B cell (primary cell): ENCODE measurements at regions not wholly inside any gene's neighbourhood (a gene's known extent, or its start where the extent isn't known, plus 50 kb on each side); places are given as distances from the start of the nearest gene placed in this dataset.

Experiments used
- ATAC-seq: fragments of 200-7000 bp; cut with Tn5 transposase; one replicate; pipeline ENCODE4 v1.10.0; 2021; ENCODE audit warnings: low read depth, mild to moderate bottlenecking, moderate number of reproducible peaks, moderate library complexity
- CTCF ChIA-PET: fragments of 350-600 bp; sonication (Branson Sonifier 250); formaldehyde crosslinking; loops from one replicate; lab custom pipeline; 2021; ENCODE audit warnings: antibody characterized with exemption, inconsistent platforms; lab: Charles Lee
- POLR2A ChIA-PET: fragments of 350-600 bp; sonication (Branson Sonifier 250); formaldehyde crosslinking; loops from one replicate; lab custom pipeline; 2021; ENCODE audit warnings: antibody characterized with exemption; lab: Charles Lee
- DNase-seq: peaks from one replicate; pipeline ENCODE4 v3.0.0; 2013
- H2AFZ ChIP-seq: 2 replicates; pipeline ENCODE4 v1.6.1; 2012; ENCODE audit warnings: mild to moderate bottlenecking, low read depth, low read length; ENCODE audit not compliant: insufficient read depth, poor library complexity, severe bottlenecking
- H3K27ac ChIP-seq, 2 donors: 1 replicate in 1 of 2; 2 replicates in 1 of 2; pipeline ENCODE4 v1.5.1; 2012 to 2013; ENCODE audit warnings: low read length in 2 of 2, mild to moderate bottlenecking in 2 of 2, moderate library complexity in 1 of 2
- H3K27me3 ChIP-seq, 4 experiments: fragments of 200-600 bp in 1 of 4; sonication (generic) in 1 of 4; replicated peaks in 1 of 4; 1 replicate in 2 of 4; 2 replicates in 2 of 4; pipeline versions ENCODE4 v1.6.1 to v1.7.0; 2013 to 2016; ENCODE audit warnings: low read length in 3 of 4, mild to moderate bottlenecking in 2 of 4, mixed read lengths in 1 of 4, moderate library complexity in 1 of 4; ENCODE audit not compliant: insufficient read depth in 4 of 4, control insufficient read depth in 3 of 4; ENCODE audit errors: control extremely low read depth in 1 of 4
- H3K36me3 ChIP-seq, 2 experiments: replicated peaks in 1 of 2; 1 replicate in 1 of 2; 2 replicates in 1 of 2; pipeline versions ENCODE4 v1.6.1 to v1.7.1; 2013; ENCODE audit warnings: low read length in 1 of 2; ENCODE audit not compliant: insufficient read depth in 2 of 2, control insufficient read depth in 1 of 2; ENCODE audit errors: control extremely low read depth in 1 of 2, extremely low read depth in 1 of 2
- H3K4me1 ChIP-seq, 2 donors: fragments of 200-600 bp in 1 of 2; sonication (generic) in 1 of 2; 1 replicate in 1 of 2; 2 replicates in 1 of 2; pipeline versions ENCODE4 v1.5.1 to v1.6.1; 2013 to 2017; ENCODE audit warnings: low read length in 2 of 2; ENCODE audit not compliant: control insufficient read depth in 2 of 2, insufficient read depth in 2 of 2
- H3K4me2 ChIP-seq: replicated peaks from 2 replicates; pipeline ENCODE3; 2012; ENCODE audit warnings: mild to moderate bottlenecking, low read depth, low read length; ENCODE audit not compliant: poor library complexity, severe bottlenecking
- H3K4me3 ChIP-seq, 5 experiments: fragments of 200-600 bp in 1 of 5; sonication (generic) in 1 of 5; 1 replicate in 3 of 5; 2 replicates in 2 of 5; pipeline versions ENCODE4 v1.5.1 to v1.7.0; 2011 to 2016; ENCODE audit warnings: low read length in 4 of 5, mild to moderate bottlenecking in 4 of 5, low read depth in 2 of 5, control low read depth in 1 of 5, moderate library complexity in 1 of 5; ENCODE audit not compliant: insufficient read depth in 1 of 5; ENCODE audit errors: control extremely low read depth in 1 of 5, extremely low read depth in 1 of 5
- H3K79me2 ChIP-seq: fragments of 200-600 bp; sonication (generic); one replicate; pipeline ENCODE4 v1.6.0; 2016; ENCODE audit warnings: low read length; ENCODE audit not compliant: control insufficient read depth, insufficient read depth
- H3K9ac ChIP-seq: fragments of 200-600 bp; sonication (generic); 2 replicates; pipeline ENCODE4 v1.6.1; 2017; ENCODE audit warnings: mild to moderate bottlenecking, low read length, moderate library complexity
- H3K9me3 ChIP-seq, 3 donors: one replicate each; pipeline versions ENCODE4 v1.6.1 to v1.7.1; 2013; ENCODE audit warnings: low read length in 2 of 3; ENCODE audit not compliant: control insufficient read depth in 2 of 3, insufficient read depth in 1 of 3; ENCODE audit errors: control extremely low read depth in 1 of 3
- H4K20me1 ChIP-seq: 2 replicates; pipeline ENCODE4 v1.6.0; 2012; ENCODE audit warnings: mild to moderate bottlenecking, low read length; ENCODE audit not compliant: insufficient read depth, control insufficient read depth, poor library complexity, severe bottlenecking
- H3K27ac Mint-ChIP-seq: one replicate; pipeline ENCODE4 v1.8.0; 2021; ENCODE audit warnings: mixed read lengths
- H3K27me3 Mint-ChIP-seq: one replicate; pipeline ENCODE4 v1.8.0; 2021; ENCODE audit warnings: mixed read lengths
- H3K4me1 Mint-ChIP-seq: one replicate; pipeline ENCODE4 v1.8.0; 2021; ENCODE audit warnings: mixed read lengths
- H3K4me3 Mint-ChIP-seq: one replicate; pipeline ENCODE4 v1.8.0; 2021; ENCODE audit warnings: mixed read lengths
- H3K9me3 Mint-ChIP-seq: one replicate; pipeline ENCODE4 v1.8.0; 2022; ENCODE audit warnings: mixed read lengths; ENCODE audit not compliant: insufficient read depth
- CTCF ChIP-seq: fragments of 200-600 bp; IDR thresholded peaks from one replicate; pipeline ENCODE4 v1.8.0; 2022; ENCODE audit warnings: antibody characterized with exemption, mild to moderate bottlenecking
- EZH2 ChIP-seq: IDR thresholded peaks from 2 replicates; pipeline ENCODE4 v1.6.1; 2012; ENCODE audit warnings: borderline replicate concordance, low read depth, mild to moderate bottlenecking, moderate library complexity, low read length; ENCODE audit not compliant: insufficient read depth, poor library complexity, severe bottlenecking
- WGBS: methylation state at CpG from one replicate; pipeline ENCODE4 v1.1.5; 2013; ENCODE audit warnings: missing lambda C conversion rate; ENCODE audit not compliant: insufficient coverage; 5-methylcytosine and 5-hydroxymethylcytosine counted together
- intact Hi-C: fragments of 100-400 bp; cut with micrococcal nuclease; formaldehyde crosslinking; loops from one replicate; pipeline ENCODE4 v1.10.0; 2022

GRCh38 chr3:145842294-145842902 is 318.6 kb downstream of the PLOD2 start:
- intact Hi-C loops = no loop called here
- Mint-ChIP-seq H3K9me3 (no peaks in the 10 kb centered on the region), H3K4me1 (no peaks in the 10 kb centered on the region), H3K27ac (no peak overlapping the region), H3K27me3 (no peaks in the 10 kb centered on the region), H3K4me3 (no peak overlapping the region)
- no peak for ATAC-seq
- Histone ChIP-seq H3K9ac (no peak overlapping the region), H3K4me1 (no peaks in the 10 kb centered on the region), H4K20me1 (no peaks in the 10 kb centered on the region), H3K79me2 (no peaks in the 10 kb centered on the region), H3K4me2 (no peak overlapping the region), H3K27ac (no peak overlapping the region), H3K4me3 (no peak overlapping the region), H3K36me3 (no peaks in the 10 kb centered on the region), H3K27me3 (no peaks in the 10 kb centered on the region), H2AFZ (no peak overlapping the region), H3K9me3 (no peaks in the 10 kb centered on the region)
- TF ChIP-seq EZH2 (no peak), CTCF (no peak)
- POLR2A ChIA-PET = no interaction called here
- no peak for DNase-seq
- CTCF ChIA-PET = no interaction called here
- no CpG with 5 or more reads among the region's 2 CpGs for WGBS

- Histone ChIP-seq H2AFZ (no peak overlapping the region), H3K36me3 (no peaks in the 10 kb centered on the region), H3K27me3 (no peaks in the 10 kb centered on the region), H3K4me3 (no peak overlapping the region), H3K9ac (no peak overlapping the region), H3K4me1 (no peaks in the 10 kb centered on the region), H3K79me2 (no peaks in the 10 kb centered on the region), H4K20me1 (no peaks in the 10 kb centered on the region), H3K4me2 (no peak overlapping the region), H3K9me3 (no peaks in the 10 kb centered on the region), H3K27ac (no peak overlapping the region)
- no peak for TF ChIP-seq EZH2
- no peak for TF ChIP-seq CTCF
- H3K27ac Mint-ChIP-seq = no peak overlapping the region
- intact Hi-C loops = no loop called here
- H3K27me3 Mint-ChIP-seq = no peaks in the 10 kb centered on the region
- ChIA-PET POLR2A (no interaction called here), CTCF (no interaction called here)
- WGBS = no CpG with 5 or more reads among the region's 1 CpG
- H3K9me3 Mint-ChIP-seq = no peaks in the 10 kb centered on the region
- DNase-seq (no peak), ATAC-seq (no peak)
- H3K4me3 Mint-ChIP-seq = no peak overlapping the region
- H3K4me1 Mint-ChIP-seq = no peaks in the 10 kb centered on the region
Measured at GRCh38 chr3:145843561-145843960, 317.4 kb downstream of the PLOD2 start.
